ENCODE measurements at regions not wholly inside any gene's neighbourhood (a gene's known extent, or its start where the extent isn't known, plus 50 kb on each side); places are given as distances from the start of the nearest gene placed in this dataset.

DNA sequence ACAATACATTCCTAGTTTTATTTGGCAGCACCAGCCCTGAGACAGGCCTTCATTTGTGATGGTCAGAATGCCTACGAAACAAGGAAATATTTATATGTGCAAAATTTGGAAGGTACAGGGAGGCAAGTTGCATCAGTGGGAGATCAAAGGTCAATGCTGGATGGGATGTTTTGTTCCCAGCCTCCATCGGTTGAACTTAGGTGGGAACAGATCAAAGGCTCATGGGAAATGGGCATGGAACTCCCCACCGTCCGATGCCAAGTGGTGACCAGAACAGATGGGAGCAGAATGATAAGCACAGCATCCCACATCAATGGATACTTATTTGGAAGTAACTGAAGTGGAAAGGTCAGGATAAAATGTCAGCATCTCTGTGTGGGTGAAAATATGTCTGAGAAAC is 177.7 kb upstream of the TNFAIP3 start:
- TF ChIP-seq MXI1 (IDR thresholded peaks at IDR 0.05; ENCODE audit: borderline replicate concordance, low read depth, low read length) = no peak
- no peak for TF ChIP-seq RCOR1 (IDR thresholded peaks at IDR 0.05; ENCODE audit: insufficient replicate concordance, low read length)
- TF ChIP-seq NFE2L2 (IDR thresholded peaks at IDR 0.05; ENCODE audit: low read depth, low read length) = no peak
- TF ChIP-seq SMC3 (IDR thresholded peaks at IDR 0.05; ENCODE audit: low read depth, low read length) = no peak
- no peak for TF ChIP-seq MAFK (IDR thresholded peaks at IDR 0.05; ENCODE audit: low read depth, low read length)
- TF ChIP-seq, protein P1, sequence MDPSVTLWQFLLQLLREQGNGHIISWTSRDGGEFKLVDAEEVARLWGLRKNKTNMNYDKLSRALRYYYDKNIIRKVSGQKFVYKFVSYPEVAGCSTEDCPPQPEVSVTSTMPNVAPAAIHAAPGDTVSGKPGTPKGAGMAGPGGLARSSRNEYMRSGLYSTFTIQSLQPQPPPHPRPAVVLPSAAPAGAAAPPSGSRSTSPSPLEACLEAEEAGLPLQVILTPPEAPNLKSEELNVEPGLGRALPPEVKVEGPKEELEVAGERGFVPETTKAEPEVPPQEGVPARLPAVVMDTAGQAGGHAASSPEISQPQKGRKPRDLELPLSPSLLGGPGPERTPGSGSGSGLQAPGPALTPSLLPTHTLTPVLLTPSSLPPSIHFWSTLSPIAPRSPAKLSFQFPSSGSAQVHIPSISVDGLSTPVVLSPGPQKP (IDR thresholded peaks at IDR 0.05; ENCODE audit: borderline replicate concordance, low read depth, low read length) = no peak
- TF ChIP-seq BHLHE40 (IDR thresholded peaks at IDR 0.05; ENCODE audit: low read depth, low read length) = no peak
- TF ChIP-seq POLR2A (IDR thresholded peaks at IDR 0.05; ENCODE audit: low read depth, low read length) = no peak
- no peak overlapping the region for H2BK5ac ChIP-seq (ENCODE audit: low read depth, low read length, poor library complexity, severe bottlenecking)
- dilution Hi-C loops (cut with HindIII; ENCODE audit: low sequenced_read_pairs, unreplicated experiment) (no loop called here), in situ Hi-C loops (cut with MboI; ENCODE audit: low sequenced_read_pairs) (no loop called here), intact Hi-C loops (cut with micrococcal nuclease) (no loop called here)
- no peak overlapping the region for H3K14ac ChIP-seq (replicated peaks; ENCODE audit: low read depth, low read length)
- H3K4ac ChIP-seq (ENCODE audit: low read depth, low read length) = no peak overlapping the region
- H3K4me3 ChIP-seq (ENCODE audit: insufficient read depth, low read depth, low read length) = no peak overlapping the region
- no peak overlapping the region for H3K9ac ChIP-seq (ENCODE audit: low read depth, low read length)
- no peak overlapping the region for H2BK20ac ChIP-seq (ENCODE audit: low read depth, low read length)
- no TSS peak for BruUV-seq (replicated peaks)
- no peak overlapping the region for H2AFZ ChIP-seq (replicated peaks; ENCODE audit: low read length, poor library complexity)
- ATAC-seq (ENCODE audit: low read depth) (no peak), DNase-seq (no peak)
- POLR2A ChIA-PET (ENCODE audit: unreplicated experiment) = no interaction called here
- no peak overlapping the region for H2AK5ac ChIP-seq (ENCODE audit: low read depth, low read length)
- H3K23ac ChIP-seq (ENCODE audit: low read depth, low read length) = no peak overlapping the region
- WGBS, 2 experiments (ENCODE audit: extremely low coverage in 2 of 2, insufficient read length in 1 of 2) = 80% methylated on average over 1 of the region's 4 CpGs; no CpG with 5 or more reads in 1 of the 2 experiments
- H3K9me3 ChIP-seq (ENCODE audit: control insufficient read depth, insufficient read depth, low read length) = no peaks in the 10 kb centered on the region
- no peak overlapping the region for H4K5ac ChIP-seq (ENCODE audit: low read depth, low read length)
- no peaks in the 10 kb centered on the region for H3K4me1 ChIP-seq (ENCODE audit: control insufficient read depth, insufficient read depth, low read length)
- H3K27ac ChIP-seq (ENCODE audit: insufficient read depth, low read length) = no peak overlapping the region
- H4K20me1 ChIP-seq (ENCODE audit: insufficient read depth, low read length) = no peaks in the 10 kb centered on the region
- H3K4me2 ChIP-seq (ENCODE audit: low read depth, low read length) = no peak overlapping the region
- no peak overlapping the region for H3K18ac ChIP-seq (ENCODE audit: low read depth, low read length)
- no peak overlapping the region for H4K8ac ChIP-seq (ENCODE audit: low read depth in 2 of 2, low read length in 2 of 2)
- H3K56ac ChIP-seq (ENCODE audit: extremely low read depth, insufficient read depth, low read length) = no peak overlapping the region
- no peaks in the 10 kb centered on the region; the same call in 1 of the 2 replicates for H3K27me3 ChIP-seq (ENCODE audit: control insufficient read depth, insufficient read depth, low read length)
- H3K36me3 ChIP-seq (ENCODE audit: control insufficient read depth, insufficient read depth, low read length) = no peaks in the 10 kb centered on the region
- no peak overlapping the region for H4K91ac ChIP-seq (ENCODE audit: insufficient read depth, low read depth, low read length)
- no peak overlapping the region for H2AK9ac ChIP-seq (replicated peaks; ENCODE audit: low read depth, low read length, poor library complexity)
- no peak overlapping the region for H2BK15ac ChIP-seq (ENCODE audit: low read depth, low read length)
- CTCF ChIA-PET = no interaction called here
- no peaks in the 10 kb centered on the region for H3K79me1 ChIP-seq (ENCODE audit: low read depth in 1 of 2, low read length in 2 of 2)
- H2BK120ac ChIP-seq (ENCODE audit: low read depth, low read length) = no peak overlapping the region
- no peaks in the 10 kb centered on the region for H3K9me1 ChIP-seq (ENCODE audit: insufficient read depth, low read length)
